NCI-H1694 treated with DMSO at 0.1 percent for 48 hours (cell line): ENCODE measurements at regions not wholly inside any gene's neighbourhood (a gene's known extent, or its start where the extent isn't known, plus 50 kb on each side); places are given as distances from the start of the nearest gene placed in this dataset.

ENCODE experiments used
- DNase-seq: peaks from one replicate; lab custom pipeline; 2025; lab: John Stamatoyannopoulos, UW

GRCh38 chr9:515665-516064 is 301.0 kb downstream of the DOCK8 start:
- no peak for DNase-seq

- no peak for DNase-seq
Measured at GRCh38 chr9:517993-518392, 303.3 kb downstream of the DOCK8 start.

DNA sequence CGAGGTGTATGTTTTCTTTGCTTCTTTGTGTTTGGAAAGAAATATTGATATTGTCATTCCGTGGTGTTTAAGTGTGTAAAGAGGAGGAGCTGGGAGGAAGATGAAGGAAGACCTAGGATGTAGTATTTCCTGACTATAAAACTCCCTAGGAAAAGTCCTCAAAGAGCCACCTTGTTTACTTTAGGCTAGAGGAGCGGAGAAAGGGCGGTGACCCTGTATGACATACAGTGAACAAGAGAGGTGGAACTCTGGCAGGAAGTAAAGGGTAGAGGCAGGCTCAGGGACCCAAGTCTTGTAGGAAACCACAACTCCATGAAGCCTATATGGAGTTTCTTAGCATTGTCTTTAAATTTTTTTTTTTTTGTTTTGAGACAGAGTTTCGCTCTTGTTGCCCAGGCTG is 303.9 kb downstream of the DOCK8 start:
- no peak for DNase-seq

DNA sequence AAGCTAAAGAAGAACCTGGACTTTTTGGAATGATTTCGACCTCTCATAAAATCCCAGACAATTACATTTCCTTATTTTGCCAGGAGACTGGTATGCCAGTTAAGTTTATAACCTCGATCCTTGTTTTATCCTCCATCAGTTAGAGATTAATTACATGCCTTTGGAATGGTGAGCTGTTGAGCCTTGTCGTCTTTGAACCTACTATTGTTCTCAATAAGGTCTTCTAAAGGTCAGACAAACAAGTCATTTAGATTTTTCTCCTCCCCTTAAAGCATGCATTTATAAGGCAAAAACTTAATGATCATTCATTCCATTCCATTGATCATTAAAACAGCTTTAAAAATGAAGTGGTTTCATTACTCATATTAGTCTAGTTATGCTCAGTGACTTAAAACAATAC is 304.9 kb downstream of the DOCK8 start:
- no peak for DNase-seq

- no peak for DNase-seq
Measured at GRCh38 chr9:520302-520701, 305.6 kb downstream of the DOCK8 start.

DNA sequence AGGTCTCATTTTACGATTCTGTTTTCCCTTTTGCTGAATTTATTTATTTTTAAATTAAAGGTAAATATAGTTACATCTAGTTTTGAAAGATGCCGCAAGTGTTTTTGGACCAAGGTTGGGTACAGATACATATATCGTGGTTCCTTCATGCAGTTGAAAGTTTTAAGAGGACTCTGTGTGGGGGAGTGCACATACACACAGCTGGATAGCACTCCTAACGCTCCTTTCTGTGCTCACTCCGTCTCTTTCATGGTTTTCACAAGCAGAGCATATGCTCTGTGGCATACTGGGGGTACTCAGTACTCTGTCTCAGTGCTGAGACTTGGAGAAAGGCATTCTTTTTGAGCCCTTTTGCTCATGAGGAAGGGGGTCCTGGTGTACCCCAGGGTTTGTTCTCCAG is 307.5 kb downstream of the DOCK8 start:
- no peak for DNase-seq

GRCh38 chr9:522658-523057 is 308.0 kb downstream of the DOCK8 start:
- no peak for DNase-seq

GRCh38 chr9:523444-523843 is 308.8 kb downstream of the DOCK8 start:
- DNase-seq = no peak

GRCh38 chr9:524008-524407 is 309.3 kb downstream of the DOCK8 start:
- DNase-seq = no peak

DNA sequence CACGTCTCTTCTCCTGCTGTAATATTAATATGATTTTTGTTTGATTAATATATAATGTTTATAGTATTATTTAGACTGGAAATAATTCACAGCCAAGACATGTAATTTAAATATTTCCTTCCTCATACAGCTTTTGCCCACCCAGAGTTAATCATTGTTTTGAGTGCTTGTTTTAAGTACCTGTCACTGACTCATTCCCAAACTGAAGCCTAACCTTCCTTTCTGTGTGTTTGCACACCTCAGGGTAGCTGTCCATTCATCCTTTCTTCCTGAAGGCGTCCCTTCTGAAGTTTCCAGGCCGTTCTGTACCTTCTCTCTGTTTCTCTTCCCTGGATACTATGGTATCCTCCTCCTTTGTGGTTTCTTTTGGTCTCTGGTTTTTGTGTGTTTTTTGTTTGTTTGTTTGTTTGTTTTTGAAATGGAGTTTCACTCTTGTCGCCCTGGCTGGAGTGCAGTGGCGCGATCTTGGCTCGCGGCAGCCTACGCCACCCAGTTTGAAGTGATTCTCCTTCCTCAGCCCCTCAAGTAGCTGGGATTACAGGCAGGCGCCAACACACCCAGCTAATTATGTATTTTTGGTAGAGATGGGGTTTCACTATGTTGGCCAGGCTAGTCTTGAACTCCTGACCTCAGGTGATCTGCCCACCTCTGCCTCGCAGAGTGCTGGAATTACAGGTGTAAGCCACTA is 312.4 kb downstream of the DOCK8 start:
- DNase-seq = no peak

GRCh38 chr9:529731-530130 is 311.8 kb upstream of the DMRT1 start:
- DNase-seq = peak; percentile 61

GRCh38 chr9:530681-531080 is 310.8 kb upstream of the DMRT1 start:
- peak; percentile 49 for DNase-seq

- no peak for DNase-seq
Measured at GRCh38 chr9:532707-533106, 308.8 kb upstream of the DMRT1 start.

GRCh38 chr9:534886-535285 is 306.6 kb upstream of the DMRT1 start:
- no peak for DNase-seq

DNA sequence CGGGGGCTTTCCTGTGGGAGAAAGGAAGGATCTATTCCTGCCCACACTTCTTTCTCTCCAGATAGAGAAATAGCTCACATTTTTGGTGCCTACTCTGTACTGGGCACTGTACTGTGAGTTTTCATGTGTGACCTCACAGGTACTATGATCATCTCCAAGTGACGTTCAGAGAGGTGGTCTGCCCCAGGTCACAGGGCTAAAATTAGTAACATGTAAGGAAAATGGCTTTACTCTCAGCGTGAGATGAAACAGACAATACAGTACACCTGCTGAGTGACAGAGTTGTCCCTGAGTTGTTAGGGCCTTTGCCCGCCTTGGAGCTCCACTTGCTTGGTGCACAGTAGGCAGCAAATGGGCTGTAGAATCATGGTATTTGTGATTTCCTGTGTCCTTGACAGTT is 306.1 kb upstream of the DMRT1 start:
- DNase-seq = no peak

- peak; percentile 69 for DNase-seq
Measured at GRCh38 chr9:536597-537511, 304.6 kb upstream of the DMRT1 start.

GRCh38 chr9:543478-543877 is 298.0 kb upstream of the DMRT1 start:
- no peak for DNase-seq

DNA sequence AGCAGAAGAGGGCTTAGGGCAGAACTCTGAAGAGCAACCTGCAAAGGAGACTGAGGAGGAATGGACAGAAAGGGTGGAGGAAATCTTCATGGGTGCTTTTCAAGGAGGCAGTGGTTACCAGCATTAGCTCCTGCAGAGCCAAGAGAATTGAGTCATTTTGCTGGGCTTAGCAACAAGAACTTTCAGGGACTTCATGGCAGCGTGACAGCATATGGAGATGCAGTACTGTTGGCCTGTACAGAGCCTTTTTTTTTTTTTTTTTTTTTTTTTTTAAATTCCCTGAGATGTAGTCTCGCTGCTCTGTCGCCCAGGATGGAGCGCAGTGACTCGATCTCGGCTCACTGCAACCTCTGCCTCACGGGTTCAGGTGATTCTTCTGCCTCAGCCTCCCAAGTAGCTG is 296.0 kb upstream of the DMRT1 start:
- no peak for DNase-seq

GRCh38 chr9:546235-546634 is 295.3 kb upstream of the DMRT1 start:
- DNase-seq = no peak

DNA sequence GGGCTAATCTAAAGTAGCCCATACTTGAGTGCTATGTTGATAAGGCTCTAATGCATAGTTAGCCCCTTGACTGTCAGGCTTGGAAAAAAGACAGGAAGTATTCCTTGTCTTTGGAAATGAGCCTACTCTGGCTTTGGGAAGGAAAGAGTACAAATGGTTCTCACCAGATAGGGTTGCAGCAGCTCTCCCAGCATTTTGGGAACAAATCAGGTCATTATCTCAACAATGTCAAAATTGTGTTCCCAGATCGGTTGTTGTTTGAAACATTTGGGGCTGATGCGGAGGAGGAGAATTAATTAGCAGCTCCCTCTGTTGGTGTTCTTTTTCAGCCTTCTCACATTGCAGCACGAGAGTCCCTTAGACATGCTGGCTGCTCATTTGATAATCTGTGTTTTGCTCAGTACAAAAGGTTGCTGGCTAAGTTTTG is 294.7 kb upstream of the DMRT1 start:
- peak; percentile 82 for DNase-seq

GRCh38 chr9:547314-547713 is 294.2 kb upstream of the DMRT1 start:
- no peak for DNase-seq

DNA sequence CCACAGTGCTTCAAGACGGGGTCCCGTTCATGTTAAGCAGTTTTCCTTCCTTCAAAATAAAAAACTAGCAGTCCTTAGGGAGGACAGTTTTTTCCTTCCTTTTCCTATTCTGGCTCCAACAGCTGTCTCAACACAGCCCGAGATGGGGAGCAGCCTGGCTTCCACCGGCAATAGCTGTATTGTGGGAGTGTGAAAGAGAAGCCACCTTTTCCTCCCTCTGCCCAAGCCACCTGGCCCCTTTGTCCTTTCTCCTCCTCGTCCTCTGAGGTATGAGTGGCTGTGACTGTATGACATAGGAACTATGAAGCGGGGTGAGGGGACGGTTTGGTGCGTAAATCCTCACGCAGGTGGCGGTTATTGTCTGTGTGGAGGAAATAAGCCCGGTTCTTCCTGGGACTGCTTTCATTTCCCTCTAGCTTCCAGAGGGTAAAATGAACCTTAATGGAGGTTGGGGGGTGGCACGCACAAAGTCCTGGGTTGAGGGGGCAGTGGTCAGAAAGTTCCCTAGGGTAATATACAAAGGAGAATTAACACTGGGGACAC is 292.0 kb upstream of the DMRT1 start:
- no peak for DNase-seq

- DNase-seq = no peak
Measured at GRCh38 chr9:550333-550732, 291.2 kb upstream of the DMRT1 start.
